ENCODE measurements at regions not wholly inside any gene's neighbourhood (a gene's known extent, or its start where the extent isn't known, plus 50 kb on each side); places are given as distances from the start of the nearest gene placed in this dataset.

- CTCF ChIA-PET (ENCODE audit: low intra/inter-chr PET ratio), result no interaction called here
- in situ Hi-C loops (cut with MboI), result no loop called here
- no peak for TF ChIP-seq KAT7 (CRISPR knock-in tag; IDR thresholded peaks at IDR 0.05; ENCODE audit: borderline replicate concordance)
- TF ChIP-seq NFRKB (IDR thresholded peaks at IDR 0.05; ENCODE audit: low read depth), result no peak
- TF ChIP-seq ZNF655 (CRISPR knock-in tag; IDR thresholded peaks at IDR 0.05), result no peak
- no peak for TF ChIP-seq ARID3A (IDR thresholded peaks at IDR 0.05; ENCODE audit: borderline replicate concordance, low read depth, low read length)
- no peak for TF ChIP-seq OTX1 (CRISPR knock-in tag; IDR thresholded peaks at IDR 0.05)
- TF ChIP-seq CEBPZ (IDR thresholded peaks at IDR 0.05; ENCODE audit: borderline replicate concordance, low read depth, low read length), result no peak
- no peak for TF ChIP-seq E4F1 (CRISPR knock-in tag; IDR thresholded peaks at IDR 0.05; ENCODE audit: borderline replicate concordance)
- TF ChIP-seq ZNF780A (CRISPR knock-in tag; IDR thresholded peaks at IDR 0.05), result no peak
- no peak for TF ChIP-seq ETV6 (IDR thresholded peaks at IDR 0.05; ENCODE audit: borderline replicate concordance in 1 of 2, low read depth in 2 of 2, low read length in 1 of 2)
- TF ChIP-seq ETV6 (CRISPR knock-in tag; IDR thresholded peaks at IDR 0.05; ENCODE audit: borderline replicate concordance), result no peak
- TF ChIP-seq ZNF511 (CRISPR knock-in tag; IDR thresholded peaks at IDR 0.05), result no peak
- TF ChIP-seq BRD9 (IDR thresholded peaks at IDR 0.05; ENCODE audit: low read depth, partially characterized antibody), result no peak
- TF ChIP-seq ZNF23 (CRISPR knock-in tag; IDR thresholded peaks at IDR 0.05), result no peak
- no peak for TF ChIP-seq HNRNPUL1 (IDR thresholded peaks at IDR 0.05; ENCODE audit: low read length)
Observed at GRCh38 chr12:85394065-85394464, 114.0 kb downstream of the ALX1 start.

More at GRCh38 chr12:85394065-85394464, 114.0 kb downstream of the ALX1 start:
- Histone ChIP-seq H3K4me3 (no peak overlapping the region), H2AFZ (ENCODE audit: low read depth, low read length) (no peak overlapping the region), H3K4me2 (ENCODE audit: insufficient read depth, low read length) (no peak overlapping the region), H3K9me1 (ENCODE audit: control insufficient read depth, insufficient read depth, low read length) (no peaks in the 10 kb centered on the region), H3K36me3 (ENCODE audit: control insufficient read depth, insufficient read depth, low read length) (no peaks in the 10 kb centered on the region), H3K79me2 (ENCODE audit: control insufficient read depth, insufficient read depth, low read length) (no peaks in the 10 kb centered on the region), H3K27ac (ENCODE audit: extremely low read depth, low read depth, low read length) (no peak overlapping the region), H3K27me3 (ENCODE audit: control insufficient read depth in 2 of 2, insufficient read depth in 2 of 2, low read length in 2 of 2) (no peaks in the 10 kb centered on the region), H4K20me1 (replicated peaks; ENCODE audit: control insufficient read depth, insufficient read depth, low read length) (no peaks in the 10 kb centered on the region), H3K9me3 (replicated peaks; ENCODE audit: control insufficient read depth, insufficient read depth, low read depth, low read length) (0 out of 2 replicates have a peak, but pooled peaks cover 1% of the 10 kb centered on the region), H3K4me1 (replicated peaks in 1 of 2; ENCODE audit: control insufficient read depth in 2 of 2, insufficient read depth in 2 of 2, low read length in 2 of 2) (no peaks in the 10 kb centered on the region), H3K9ac (ENCODE audit: insufficient read depth in 1 of 2, low read depth in 2 of 2, low read length in 2 of 2) (no peak overlapping the region)
- no TSS peak for BruUV-seq (replicated peaks)
- POLR2A ChIA-PET, result no interaction called here
- DNase-seq (ENCODE audit: extremely low read depth in 1 of 4, low spot score in 3 of 4), result no peak
- FAIRE-seq, result no peak
- WGBS (ENCODE audit: insufficient coverage, low coverage, missing lambda C conversion rate), result 0% methylated on average over 3 of the region's 3 CpGs
- intact Hi-C loops (cut with micrococcal nuclease), result no loop called here
- ATAC-seq, result no peak

Measured in K562 (cell line).